ENCODE measurements at regions not wholly inside any gene's neighbourhood (a gene's known extent, or its start where the extent isn't known, plus 50 kb on each side); places are given as distances from the start of the nearest gene placed in this dataset.
"Not testable (repeated sequence)": the region's sequence is repeated elsewhere in the genome, so short reads cannot be mapped to it uniquely, and the experiment has no call there.

DNA sequence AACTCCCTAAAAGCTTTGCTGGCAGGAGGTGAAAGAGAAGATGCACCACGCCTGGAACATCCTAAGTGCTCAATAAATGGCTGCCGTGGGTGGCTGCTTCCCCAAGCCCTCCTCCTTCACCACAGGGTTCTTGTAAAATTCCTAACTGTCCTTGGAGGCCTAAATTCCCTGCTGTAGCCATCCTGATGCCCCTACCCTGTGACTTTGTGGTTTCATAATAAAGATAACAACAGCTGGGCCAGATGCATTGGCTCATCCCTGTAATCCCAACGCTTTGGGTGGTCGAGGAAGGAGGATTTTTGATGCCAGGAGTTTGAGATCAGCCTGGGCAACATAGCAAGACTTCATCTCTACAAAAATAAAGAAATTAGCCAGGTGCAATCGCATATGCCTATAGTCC is 341.8 kb downstream of the ANKRD30A start:
- DNase-seq (ENCODE audit: low read depth), result no peak

GRCh38 chr10:37456456-37456855 is 331.1 kb downstream of the ANKRD30A start:
- no peak for DNase-seq (ENCODE audit: low read depth)

GRCh38 chr10:37448161-37448560 is 322.8 kb downstream of the ANKRD30A start:
- no peak for DNase-seq (ENCODE audit: low read depth)

GRCh38 chr10:37442882-37443281 is 317.5 kb downstream of the ANKRD30A start:
- no peak for DNase-seq (ENCODE audit: low read depth)

DNA sequence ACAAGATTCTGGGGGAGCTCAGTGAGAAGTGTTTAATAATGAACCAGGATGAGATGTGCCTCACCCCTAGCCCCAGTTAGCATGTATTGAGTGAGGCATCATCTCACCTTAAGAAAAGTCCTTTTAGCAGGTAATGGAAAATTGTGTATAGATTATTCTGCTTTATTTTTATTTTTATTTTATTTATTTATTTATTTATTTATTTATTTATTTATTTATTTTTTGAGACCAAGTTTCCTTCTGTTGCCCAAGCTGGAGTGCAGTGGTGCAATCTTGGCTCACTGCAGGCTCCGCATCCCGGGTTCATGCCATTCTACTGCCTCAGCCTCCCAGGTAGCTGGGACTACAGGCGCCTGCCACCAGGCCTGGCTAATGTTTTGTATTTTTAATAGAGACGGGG is 315.8 kb downstream of the ANKRD30A start:
- not testable (repeated sequence) for DNase-seq (ENCODE audit: low read depth)

- DNase-seq (ENCODE audit: low read depth), result no peak
These were observed 314.4 kb downstream of the ANKRD30A start for GRCh38 chr10:37439826-37440225.

GRCh38 chr10:37436357-37436756 is 311.0 kb downstream of the ANKRD30A start:
- no peak for DNase-seq (ENCODE audit: low read depth)

GRCh38 chr10:37434091-37434490 is 308.7 kb downstream of the ANKRD30A start:
- DNase-seq (ENCODE audit: low read depth), result peak; percentile 1

All from iris pigment epithelial cell (primary cell).